ENCODE measurements at regions not wholly inside any gene's neighbourhood (a gene's known extent, or its start where the extent isn't known, plus 50 kb on each side); places are given as distances from the start of the nearest gene placed in this dataset.

DNA sequence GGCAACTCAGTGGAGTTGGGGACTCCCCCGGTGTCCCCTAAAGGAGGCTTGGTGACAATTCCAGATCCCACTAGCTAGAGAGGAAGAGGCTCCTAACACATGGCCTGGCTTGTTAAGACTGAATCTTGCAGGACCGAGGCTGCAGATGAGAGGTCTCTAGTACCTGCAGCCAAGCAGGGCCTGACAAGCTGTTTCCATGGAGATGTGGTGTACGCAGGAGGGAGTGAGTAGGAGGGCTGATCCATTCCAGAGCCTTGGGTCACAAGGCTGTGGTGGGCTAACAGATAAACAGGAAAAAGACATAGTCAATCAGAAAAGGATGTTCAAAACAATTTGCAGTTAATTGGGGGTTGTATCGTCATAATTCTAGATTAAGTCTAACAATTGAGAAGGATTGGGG lies 77.3 kb upstream of the MKLN1 start:
- TF ChIP-seq, protein P1, sequence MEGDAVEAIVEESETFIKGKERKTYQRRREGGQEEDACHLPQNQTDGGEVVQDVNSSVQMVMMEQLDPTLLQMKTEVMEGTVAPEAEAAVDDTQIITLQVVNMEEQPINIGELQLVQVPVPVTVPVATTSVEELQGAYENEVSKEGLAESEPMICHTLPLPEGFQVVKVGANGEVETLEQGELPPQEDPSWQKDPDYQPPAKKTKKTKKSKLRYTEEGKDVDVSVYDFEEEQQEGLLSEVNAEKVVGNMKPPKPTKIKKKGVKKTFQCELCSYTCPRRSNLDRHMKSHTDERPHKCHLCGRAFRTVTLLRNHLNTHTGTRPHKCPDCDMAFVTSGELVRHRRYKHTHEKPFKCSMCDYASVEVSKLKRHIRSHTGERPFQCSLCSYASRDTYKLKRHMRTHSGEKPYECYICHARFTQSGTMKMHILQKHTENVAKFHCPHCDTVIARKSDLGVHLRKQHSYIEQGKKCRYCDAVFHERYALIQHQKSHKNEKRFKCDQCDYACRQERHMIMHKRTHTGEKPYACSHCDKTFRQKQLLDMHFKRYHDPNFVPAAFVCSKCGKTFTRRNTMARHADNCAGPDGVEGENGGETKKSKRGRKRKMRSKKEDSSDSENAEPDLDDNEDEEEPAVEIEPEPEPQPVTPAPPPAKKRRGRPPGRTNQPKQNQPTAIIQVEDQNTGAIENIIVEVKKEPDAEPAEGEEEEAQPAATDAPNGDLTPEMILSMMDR (IDR thresholded peaks at IDR 0.05) = no peak
- TF ChIP-seq POLR2AphosphoS5 (IDR thresholded peaks at IDR 0.05) = no peak
- no peak for TF ChIP-seq POLR2A (IDR thresholded peaks at IDR 0.05)
